Liver (tissue), 2 donors: ENCODE measurements at regions not wholly inside any gene's neighbourhood (a gene's known extent, or its start where the extent isn't known, plus 50 kb on each side); places are given as distances from the start of the nearest gene placed in this dataset.

ENCODE experiments used
- FOXA2 ChIP-seq: IDR thresholded peaks from 2 replicates; pipeline ENCODE4 v1.6.1; 2016; ENCODE audit warnings: antibody characterized with exemption
- TF ChIP-seq, protein P1 (sequence below): fragments of 150-350 bp; IDR thresholded peaks from 2 replicates; pipeline ENCODE4 v1.5.1; 2017; ENCODE audit warnings: improper control_type of control experiment, low read depth, low read length; ENCODE audit not compliant: missing input control
- TF ChIP-seq, protein P2 (sequence below): IDR thresholded peaks from 2 replicates; pipeline ENCODE4 v1.6.1; 2016; ENCODE audit warnings: antibody characterized with exemption
- donor health status: healthy.

DNA sequence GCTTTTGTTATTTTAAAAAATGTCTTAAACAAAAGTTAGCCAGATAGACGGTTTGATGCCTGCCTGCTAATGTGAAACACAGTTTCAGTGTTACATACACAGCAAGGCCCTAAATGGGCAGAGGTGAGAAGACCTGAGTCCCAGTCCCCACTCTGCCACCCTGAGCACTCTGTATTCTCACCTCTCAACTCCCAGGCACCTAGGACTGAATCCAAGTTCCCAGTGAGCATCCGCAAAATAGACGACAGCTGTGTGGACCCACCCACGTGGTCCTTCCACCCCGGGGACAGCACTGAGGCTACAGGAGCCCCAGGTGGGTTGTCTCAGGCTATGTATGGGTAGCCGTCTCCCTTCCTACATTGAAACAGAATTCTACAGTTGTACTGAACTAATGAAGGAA is 111.5 kb downstream of the RPL27A start:
- TF ChIP-seq, protein P1, sequence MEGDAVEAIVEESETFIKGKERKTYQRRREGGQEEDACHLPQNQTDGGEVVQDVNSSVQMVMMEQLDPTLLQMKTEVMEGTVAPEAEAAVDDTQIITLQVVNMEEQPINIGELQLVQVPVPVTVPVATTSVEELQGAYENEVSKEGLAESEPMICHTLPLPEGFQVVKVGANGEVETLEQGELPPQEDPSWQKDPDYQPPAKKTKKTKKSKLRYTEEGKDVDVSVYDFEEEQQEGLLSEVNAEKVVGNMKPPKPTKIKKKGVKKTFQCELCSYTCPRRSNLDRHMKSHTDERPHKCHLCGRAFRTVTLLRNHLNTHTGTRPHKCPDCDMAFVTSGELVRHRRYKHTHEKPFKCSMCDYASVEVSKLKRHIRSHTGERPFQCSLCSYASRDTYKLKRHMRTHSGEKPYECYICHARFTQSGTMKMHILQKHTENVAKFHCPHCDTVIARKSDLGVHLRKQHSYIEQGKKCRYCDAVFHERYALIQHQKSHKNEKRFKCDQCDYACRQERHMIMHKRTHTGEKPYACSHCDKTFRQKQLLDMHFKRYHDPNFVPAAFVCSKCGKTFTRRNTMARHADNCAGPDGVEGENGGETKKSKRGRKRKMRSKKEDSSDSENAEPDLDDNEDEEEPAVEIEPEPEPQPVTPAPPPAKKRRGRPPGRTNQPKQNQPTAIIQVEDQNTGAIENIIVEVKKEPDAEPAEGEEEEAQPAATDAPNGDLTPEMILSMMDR: no peak
- no peak for TF ChIP-seq FOXA2
- TF ChIP-seq, protein P2, sequence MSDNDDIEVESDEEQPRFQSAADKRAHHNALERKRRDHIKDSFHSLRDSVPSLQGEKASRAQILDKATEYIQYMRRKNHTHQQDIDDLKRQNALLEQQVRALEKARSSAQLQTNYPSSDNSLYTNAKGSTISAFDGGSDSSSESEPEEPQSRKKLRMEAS: no peak
